SK-N-MC (cell line): ENCODE measurements at regions not wholly inside any gene's neighbourhood (a gene's known extent, or its start where the extent isn't known, plus 50 kb on each side); places are given as distances from the start of the nearest gene placed in this dataset.

Experiments
- DNase-seq: peaks from one replicate; pipeline ENCODE4 v3.0.0-alpha.2; 2011; ENCODE audit warnings: low read depth, low spot score
- H3K27ac ChIP-seq: fragments of 200-600 bp; sonication (generic); 2 replicates; pipeline ENCODE4 v1.5.1; 2016; ENCODE audit warnings: mixed run types
- H3K36me3 ChIP-seq: fragments of 200-600 bp; sonication (generic); 2 replicates; pipeline ENCODE4 v1.6.1; 2017; ENCODE audit warnings: antibody characterized with exemption, low read length, mixed read lengths; ENCODE audit not compliant: insufficient read depth
- H3K4me3 ChIP-seq: fragments of 200-600 bp; sonication (generic); 2 replicates; pipeline ENCODE4 v1.5.1; 2016
- H3K9ac ChIP-seq: fragments of 200-600 bp; sonication (generic); 2 replicates; pipeline ENCODE4 v1.8.0; 2017; ENCODE audit warnings: mixed run types, mixed read lengths; ENCODE audit not compliant: insufficient read length
- H3K9me3 ChIP-seq: fragments of 200-600 bp; sonication (generic); 2 replicates; pipeline ENCODE4 v1.6.1; 2017; ENCODE audit warnings: low read depth, mild to moderate bottlenecking, antibody characterized with exemption, low read length, moderate library complexity, mixed read lengths
- EZH2 ChIP-seq: fragments of 200-600 bp; sonication (generic); IDR thresholded peaks from one replicate; pipeline ENCODE4 v1.6.1; 2017; ENCODE audit warnings: antibody characterized with exemption
- FOXP2 ChIP-seq: optimal IDR thresholded peaks from 2 replicates; pipeline ENCODE3; 2011; ENCODE audit warnings: mild to moderate bottlenecking, moderate library complexity; ENCODE audit not compliant: insufficient read depth; ENCODE audit errors: extremely low read length, control extremely low read depth
- POLR2AphosphoS5 ChIP-seq: IDR thresholded peaks from 2 replicates; pipeline ENCODE4 v1.6.1; 2012; ENCODE audit warnings: mild to moderate bottlenecking, low read depth, low read length, borderline replicate concordance

GRCh38 chr2:128373451-128374000 lies 54.9 kb upstream of the HS6ST1 start:
- Histone ChIP-seq H3K4me3 (no peak overlapping the region), H3K27ac (no peak overlapping the region), H3K9me3 (no peaks in the 10 kb centered on the region), H3K9ac (no peak overlapping the region), H3K36me3 (no peaks in the 10 kb centered on the region)
- TF ChIP-seq FOXP2, result no peak
- TF ChIP-seq EZH2, result no peak
- TF ChIP-seq POLR2AphosphoS5, result no peak
- DNase-seq, result no peak

- H3K27ac ChIP-seq, result no peak overlapping the region
- no peak overlapping the region for H3K9ac ChIP-seq
- TF ChIP-seq EZH2, result no peak
- no peak for TF ChIP-seq POLR2AphosphoS5
- TF ChIP-seq FOXP2, result no peak
- no peaks in the 10 kb centered on the region for H3K36me3 ChIP-seq
- H3K9me3 ChIP-seq, result no peaks in the 10 kb centered on the region
- no peak for DNase-seq
- no peak overlapping the region for H3K4me3 ChIP-seq
Observed at GRCh38 chr2:128374001-128374710, 55.5 kb upstream of the HS6ST1 start.

GRCh38 chr2:128374711-128375413 lies 56.2 kb upstream of the HS6ST1 start:
- TF ChIP-seq EZH2 (no peak), FOXP2 (no peak), POLR2AphosphoS5 (no peak)
- no peak overlapping the region for H3K27ac ChIP-seq
- no peak for DNase-seq
- no peaks in the 10 kb centered on the region for H3K36me3 ChIP-seq
- H3K9ac ChIP-seq, result no peak overlapping the region
- H3K9me3 ChIP-seq, result no peaks in the 10 kb centered on the region
- no peak overlapping the region for H3K4me3 ChIP-seq

- no peak for DNase-seq
- Histone ChIP-seq H3K9me3 (no peaks in the 10 kb centered on the region), H3K4me3 (no peak overlapping the region), H3K27ac (no peak overlapping the region), H3K36me3 (no peaks in the 10 kb centered on the region), H3K9ac (no peak overlapping the region)
- TF ChIP-seq EZH2 (no peak), FOXP2 (no peak), POLR2AphosphoS5 (no peak)
Observed at GRCh38 chr2:128375454-128375853, 56.8 kb upstream of the HS6ST1 start.

- Histone ChIP-seq H3K9me3 (no peaks in the 10 kb centered on the region), H3K4me3 (no peak overlapping the region), H3K27ac (no peak overlapping the region), H3K9ac (no peak overlapping the region), H3K36me3 (no peaks in the 10 kb centered on the region)
- TF ChIP-seq EZH2 (no peak), FOXP2 (no peak), POLR2AphosphoS5 (no peak)
- no peak for DNase-seq
Observed at GRCh38 chr2:128376241-128377041, 57.8 kb upstream of the HS6ST1 start.

GRCh38 chr2:128377071-128377910 lies 58.6 kb upstream of the HS6ST1 start:
- Histone ChIP-seq H3K9me3 (no peaks in the 10 kb centered on the region), H3K4me3 (no peak overlapping the region), H3K36me3 (no peaks in the 10 kb centered on the region), H3K9ac (no peak overlapping the region), H3K27ac (no peak overlapping the region)
- no peak for DNase-seq
- TF ChIP-seq POLR2AphosphoS5 (no peak), EZH2 (no peak), FOXP2 (no peak)

- DNase-seq, result no peak
- no peaks in the 10 kb centered on the region for H3K9me3 ChIP-seq
- no peak overlapping the region for H3K9ac ChIP-seq
- TF ChIP-seq EZH2, result no peak
- no peak for TF ChIP-seq POLR2AphosphoS5
- TF ChIP-seq FOXP2, result no peak
- H3K36me3 ChIP-seq, result no peaks in the 10 kb centered on the region
- no peak overlapping the region for H3K27ac ChIP-seq
- no peak overlapping the region for H3K4me3 ChIP-seq
Observed at GRCh38 chr2:128378231-128379020, 59.8 kb upstream of the HS6ST1 start.
